GM18507 (cell line): ENCODE measurements at regions not wholly inside any gene's neighbourhood (a gene's known extent, or its start where the extent isn't known, plus 50 kb on each side); places are given as distances from the start of the nearest gene placed in this dataset.
"Not testable (repeated sequence)": the region's sequence is repeated elsewhere in the genome, so short reads cannot be mapped to it uniquely, and the experiment has no call there.

Experiments
- DNase-seq: peaks from one replicate; pipeline ENCODE4 v3.0.0; 2011; ENCODE audit warnings: low read depth; ENCODE audit not compliant: insufficient read length; ENCODE audit errors: extremely low spot score
- FAIRE-seq: peaks from 2 replicates; lab custom pipeline; 2011; peaks lifted over from hg19 to GRCh38; lab: Jason Lieb, UNC

GRCh38 chr17:79560527-79560926, 50.3 kb downstream of the RBFOX3 start:
- DNase-seq (no peak), FAIRE-seq (no peak)

GRCh38 chr17:79559111-79559887, 51.6 kb downstream of the RBFOX3 start:
- DNase-seq (no peak), FAIRE-seq (no peak)

DNA sequence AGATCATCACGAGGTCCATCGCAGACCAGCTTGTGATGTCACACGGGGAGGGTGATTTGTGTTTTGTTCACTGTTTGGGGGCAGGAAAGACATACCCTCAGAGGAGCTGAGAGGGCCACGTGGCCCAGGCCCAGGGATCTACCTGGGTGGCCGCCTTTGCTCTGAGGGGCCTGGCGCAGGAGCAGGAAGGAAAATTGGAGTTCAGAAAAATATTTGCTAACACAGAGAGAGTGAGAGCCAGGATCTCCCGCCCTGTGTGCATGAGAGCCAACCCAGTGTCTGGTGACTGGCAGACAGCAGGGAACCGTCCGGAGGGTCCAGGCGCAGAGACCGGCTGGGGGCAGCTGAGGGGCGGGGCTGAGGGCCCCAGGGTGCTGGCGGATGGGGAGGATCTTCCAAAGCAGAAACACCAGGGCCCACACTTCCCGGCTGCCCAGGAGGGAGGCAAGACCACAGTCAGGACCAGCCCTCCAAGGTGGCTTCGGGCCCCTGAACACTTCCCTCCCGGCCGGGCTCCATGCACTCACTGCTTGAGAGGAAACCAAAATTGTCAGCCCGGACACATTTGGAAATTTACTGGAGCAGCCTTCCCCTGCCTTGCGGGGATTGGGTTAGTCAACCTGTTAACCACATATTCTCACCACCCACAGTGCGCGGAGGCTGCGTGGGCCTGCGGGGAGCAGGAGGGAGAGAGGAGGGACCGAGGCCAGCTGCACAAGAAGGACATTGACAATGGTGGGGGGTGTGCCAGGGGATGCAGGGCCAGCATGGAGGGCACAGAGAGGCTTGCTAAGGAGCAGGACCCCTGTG, 52.6 kb downstream of the RBFOX3 start:
- FAIRE-seq (no peak), DNase-seq (no peak)

DNA sequence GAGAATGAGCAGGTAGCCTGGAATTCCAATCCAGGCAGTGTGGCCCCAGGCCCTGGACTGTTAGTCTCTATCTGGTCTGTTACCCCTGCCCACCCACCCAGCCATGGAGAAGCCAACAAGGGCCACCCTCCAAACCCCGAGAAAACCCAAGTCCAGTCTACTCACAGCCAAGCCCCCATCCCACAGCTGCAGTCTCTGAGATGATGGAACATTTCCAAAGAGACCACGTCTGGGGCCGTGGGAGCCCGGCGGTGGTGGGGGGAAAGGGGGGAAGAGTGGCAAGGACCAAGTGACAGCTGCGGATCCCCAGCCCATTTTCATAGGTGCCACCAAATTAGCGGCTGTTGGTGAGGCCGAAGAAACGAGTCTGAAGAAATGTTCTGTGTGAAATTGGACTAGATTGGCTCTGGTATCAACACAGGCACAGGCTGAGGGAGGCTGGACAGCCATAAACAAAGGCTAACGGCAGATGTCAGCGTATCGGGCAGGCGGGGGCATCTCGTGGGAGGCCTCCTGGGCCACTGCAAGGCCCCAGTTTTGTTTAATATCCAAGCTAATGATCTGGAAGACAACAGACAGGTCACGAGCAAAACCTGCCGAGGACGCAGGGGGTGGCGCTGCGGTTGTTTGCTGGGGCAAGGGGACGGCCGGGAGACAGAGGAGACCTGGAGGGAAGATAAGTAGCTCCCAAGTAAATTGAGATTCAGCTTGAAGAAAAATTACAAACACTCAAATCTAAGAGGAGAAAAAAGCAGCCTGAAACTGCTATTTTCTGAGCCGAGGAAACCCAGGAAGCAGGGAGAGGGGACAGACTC, 53.4 kb downstream of the RBFOX3 start:
- DNase-seq: no peak
- FAIRE-seq: no peak

DNA sequence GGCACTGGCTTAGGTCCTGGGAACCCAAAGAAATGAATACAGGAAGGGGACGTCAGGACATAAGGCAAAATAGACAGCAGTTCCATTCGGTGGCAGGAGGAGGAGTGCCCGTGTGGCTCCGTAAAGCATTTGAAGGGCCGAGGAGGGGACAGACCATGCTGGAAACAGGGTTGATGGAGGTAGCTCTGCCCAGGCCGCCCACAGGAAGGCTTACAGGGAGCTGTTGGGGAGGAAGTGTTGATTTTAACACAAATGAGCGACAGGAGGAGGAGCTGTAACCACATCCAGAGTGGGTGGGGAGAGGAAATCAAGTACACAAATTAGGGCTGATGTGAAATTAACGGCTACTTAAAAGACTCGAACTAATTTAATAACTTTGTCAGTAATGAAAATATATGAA, 54.6 kb downstream of the RBFOX3 start:
- DNase-seq (no peak), FAIRE-seq (no peak)

DNA sequence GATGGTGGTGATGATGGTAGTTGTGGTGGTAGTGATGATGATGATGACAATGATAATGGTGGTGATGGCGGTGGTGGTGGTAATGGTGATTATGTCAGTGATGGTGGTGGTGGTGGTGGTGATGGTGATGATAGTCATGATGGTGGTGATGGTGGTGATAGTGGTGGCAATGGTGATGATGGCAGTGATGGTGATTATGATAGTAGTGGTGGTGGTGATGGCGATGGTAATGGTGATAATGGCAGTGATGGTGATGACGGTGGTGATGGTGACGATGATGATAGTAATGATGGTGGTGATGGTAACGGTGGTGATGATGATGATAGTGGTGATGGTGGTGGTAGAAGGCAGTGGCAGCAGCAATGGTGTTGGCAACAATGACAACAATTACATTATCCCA, 55.3 kb downstream of the RBFOX3 start:
- DNase-seq (no peak), FAIRE-seq (no peak)

- not testable (repeated sequence) for FAIRE-seq, DNase-seq
Observed at GRCh38 chr17:79554346-79554745, 56.5 kb downstream of the RBFOX3 start.

- no peak for FAIRE-seq
Observed at GRCh38 chr17:79552824-79553223, 58.0 kb downstream of the RBFOX3 start.

GRCh38 chr17:79552405-79552804, 58.4 kb downstream of the RBFOX3 start:
- no peak for FAIRE-seq
- no peak for DNase-seq

More at GRCh38 chr17:79552824-79553223, 58.0 kb downstream of the RBFOX3 start:
- no peak for DNase-seq

DNA sequence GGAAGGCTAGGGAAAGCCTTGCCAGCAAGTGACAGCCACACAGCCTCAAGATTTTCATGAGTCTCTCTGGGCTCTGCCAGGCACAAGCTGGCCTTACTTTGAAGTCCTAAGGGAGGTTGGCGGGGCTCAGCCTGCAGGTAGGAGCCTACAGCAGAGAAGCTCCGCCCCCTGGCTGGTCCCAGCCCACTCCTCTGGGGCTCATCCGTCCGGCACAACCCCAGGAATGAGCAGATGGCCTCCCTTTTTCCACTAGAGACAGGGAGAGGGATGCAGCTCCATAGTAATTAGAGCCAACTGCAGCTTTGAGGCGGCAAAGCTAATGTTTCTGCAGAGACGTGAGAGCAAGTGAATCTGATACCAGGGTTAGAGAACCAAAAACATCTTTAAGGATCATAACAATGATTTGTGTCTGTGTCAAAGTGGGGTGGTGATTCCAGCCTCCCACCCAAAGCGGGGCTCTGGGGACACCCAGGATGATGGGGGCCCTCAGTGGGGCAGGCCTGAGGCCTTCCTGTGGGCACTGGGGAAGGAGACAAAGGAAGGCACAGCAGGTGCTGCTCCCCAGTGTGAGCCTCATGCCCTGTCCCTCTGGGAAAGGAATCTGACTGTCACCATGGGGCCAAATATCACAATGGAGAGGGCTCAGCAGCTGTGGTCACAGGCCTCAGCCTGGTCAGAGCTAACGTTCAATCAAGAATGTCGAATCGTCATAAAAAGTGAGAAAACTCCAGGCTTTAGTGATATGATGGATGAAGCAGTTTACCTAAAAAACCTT, 61.5 kb downstream of the RBFOX3 start:
- no peak for DNase-seq
- no peak for FAIRE-seq

DNA sequence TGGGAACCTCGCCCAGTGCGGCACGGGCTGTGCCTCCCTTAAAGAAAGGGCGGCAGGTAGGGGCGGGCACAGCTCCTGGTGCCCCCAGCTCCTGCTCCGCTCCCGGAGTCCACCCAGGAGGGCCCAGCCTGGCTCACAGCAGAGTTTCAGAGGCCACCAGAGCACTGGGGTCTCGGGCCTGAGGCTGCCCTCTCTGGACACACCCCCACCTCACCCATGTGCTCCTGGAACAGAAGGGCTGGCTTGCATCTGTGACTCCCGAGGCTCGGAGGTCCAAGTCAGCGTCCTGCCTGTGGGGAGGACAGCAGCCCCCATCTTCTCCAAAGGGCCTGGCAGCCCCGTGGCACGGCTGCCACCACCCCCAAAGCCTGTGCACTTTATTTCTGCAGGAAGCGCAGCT, 62.7 kb downstream of the RBFOX3 start:
- FAIRE-seq (no peak), DNase-seq (no peak)

- no peak for FAIRE-seq
- DNase-seq: no peak
Observed at GRCh38 chr17:79547586-79547985, 63.3 kb downstream of the RBFOX3 start.

DNA sequence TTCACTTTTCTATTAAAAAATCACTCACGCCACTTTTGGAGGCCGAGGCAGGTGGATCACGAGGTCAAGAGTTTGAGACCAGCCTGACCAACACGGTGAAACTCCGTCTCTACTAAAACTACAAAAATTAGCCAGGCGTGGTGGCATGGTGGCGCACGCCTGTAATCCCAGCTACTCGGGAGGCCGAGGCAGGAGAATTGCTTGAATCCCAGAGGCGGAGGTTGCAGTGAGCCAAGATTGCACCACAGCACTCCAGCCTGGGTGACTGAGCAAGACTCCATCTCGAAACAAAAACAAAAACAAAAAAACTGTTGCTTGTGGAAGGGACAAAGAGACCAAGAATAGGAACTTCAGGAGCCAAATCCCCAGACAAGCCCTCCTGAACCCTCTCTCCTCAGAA, 63.7 kb downstream of the RBFOX3 start:
- not testable (repeated sequence) for DNase-seq, FAIRE-seq

GRCh38 chr17:79546386-79546785, 64.5 kb downstream of the RBFOX3 start:
- FAIRE-seq (no peak), DNase-seq (no peak)

DNA sequence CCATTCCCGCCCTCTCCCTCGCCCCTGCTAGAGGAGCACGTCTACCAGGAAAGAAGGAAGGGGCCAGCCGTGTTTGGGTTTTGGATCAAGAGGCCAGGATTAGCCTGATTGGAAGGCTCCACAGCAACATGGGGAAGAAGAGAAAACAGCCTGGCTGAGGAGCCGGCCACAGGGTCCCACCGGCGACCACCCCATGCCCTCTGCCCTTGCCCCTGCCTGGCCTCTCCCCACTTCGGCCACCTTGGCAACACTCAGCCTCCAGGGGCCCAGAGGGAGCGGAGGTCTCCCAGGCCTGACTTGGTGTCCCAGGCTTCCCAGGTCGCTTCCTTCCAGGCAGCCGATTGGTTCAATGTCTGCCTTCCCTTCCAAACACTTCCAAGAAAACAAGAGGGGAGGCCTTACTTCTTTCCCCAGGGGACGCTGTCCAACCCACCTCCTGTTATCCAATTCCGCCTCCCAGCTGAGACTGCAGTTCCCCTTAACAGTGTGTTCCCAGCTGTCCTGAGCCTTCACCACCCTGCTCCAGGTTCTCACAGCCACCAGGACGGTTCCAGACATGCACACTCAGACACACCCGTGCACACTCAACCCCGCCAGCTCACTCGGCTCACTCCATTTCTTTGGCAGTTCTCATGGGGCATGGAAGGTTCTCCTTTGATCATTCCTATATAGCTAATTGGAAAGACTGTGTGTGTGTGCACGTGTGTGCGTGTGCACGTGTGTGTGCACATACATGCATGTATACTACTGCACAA, 65.4 kb downstream of the RBFOX3 start:
- FAIRE-seq (no peak), DNase-seq (no peak)

DNA sequence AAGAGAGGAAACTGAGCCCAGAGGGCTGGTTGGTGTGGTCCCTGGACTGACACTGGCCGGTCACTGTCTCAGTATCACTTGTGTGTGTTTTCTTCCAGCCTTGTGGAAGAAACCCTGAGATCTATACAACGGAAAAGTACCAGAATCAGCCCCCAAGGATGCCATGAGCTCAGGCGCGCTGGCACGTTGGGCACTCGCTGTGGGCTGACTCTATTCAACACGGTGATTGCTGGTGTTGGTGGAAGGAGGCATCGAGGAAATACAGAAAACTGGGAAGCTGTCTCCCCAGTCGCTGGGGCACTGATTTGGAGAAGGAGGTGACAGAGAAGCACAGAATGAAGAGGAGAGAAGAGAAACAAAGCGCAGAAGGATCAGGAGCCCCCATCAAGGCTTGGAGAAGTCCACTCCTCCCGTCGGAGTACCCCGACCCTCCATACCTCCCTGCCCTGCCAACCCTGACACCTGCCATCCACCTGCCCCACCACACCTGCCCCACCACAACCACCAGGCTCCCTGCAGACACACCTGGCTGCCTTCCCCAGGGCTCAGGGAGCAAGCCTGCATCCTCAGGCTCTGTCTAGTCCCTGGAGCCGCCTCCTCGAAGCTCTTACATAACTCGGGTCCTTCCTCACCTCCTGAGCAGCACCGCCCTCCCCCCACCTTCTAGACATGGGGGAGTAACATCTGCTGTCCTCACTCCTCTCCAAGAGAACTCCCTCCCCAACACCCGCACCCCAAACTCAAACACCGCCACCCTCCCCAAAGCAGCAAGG, 66.5 kb downstream of the RBFOX3 start:
- FAIRE-seq (no peak), DNase-seq (no peak)

DNA sequence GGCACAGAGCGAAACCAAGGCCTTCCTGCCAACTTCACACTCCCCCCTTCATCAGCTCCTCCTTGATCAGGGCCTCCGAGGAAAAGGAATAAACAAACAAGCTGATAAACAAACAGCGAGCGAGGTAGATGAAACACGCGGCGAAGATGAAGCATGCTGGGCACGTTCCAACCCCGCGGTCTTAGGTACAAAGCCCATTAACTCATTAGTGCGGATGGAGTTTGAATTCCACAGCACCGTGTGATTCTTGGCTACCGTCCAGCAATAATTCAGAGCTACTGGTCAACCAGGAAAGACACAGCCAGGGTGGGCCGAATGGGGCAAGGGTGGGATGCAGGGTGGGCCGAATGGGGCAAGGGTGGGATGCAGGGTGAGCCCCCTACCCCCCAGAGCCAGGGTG, 67.3 kb downstream of the RBFOX3 start:
- FAIRE-seq: no peak
- no peak for DNase-seq

DNA sequence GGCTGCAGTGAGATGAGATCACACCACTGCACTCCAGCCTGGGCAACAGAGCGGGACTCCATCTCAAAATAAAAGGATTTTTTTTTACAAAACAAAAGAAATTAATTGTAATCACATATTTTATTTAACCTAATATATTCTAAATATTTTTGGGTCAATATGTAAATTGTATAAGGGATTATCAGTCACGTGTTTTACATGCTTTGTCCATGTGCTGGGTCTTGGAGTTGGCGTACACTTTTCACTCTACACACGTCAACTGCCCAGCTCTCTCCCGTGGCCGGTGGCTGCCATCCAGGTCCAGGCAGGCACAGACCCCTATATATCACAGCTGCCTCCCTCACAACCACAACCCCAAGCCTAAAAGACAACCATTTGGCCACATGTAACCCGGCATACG, 68.1 kb downstream of the RBFOX3 start:
- FAIRE-seq: no peak
- no peak for DNase-seq
